Activated CD4-positive, alpha-beta T cell treated with anti-CD3 and anti-CD28 coated beads for 36 hours (primary cell): ENCODE measurements at regions not wholly inside any gene's neighbourhood (a gene's known extent, or its start where the extent isn't known, plus 50 kb on each side); places are given as distances from the start of the nearest gene placed in this dataset.
"Not testable (repeated sequence)": the region's sequence is repeated elsewhere in the genome, so short reads cannot be mapped to it uniquely, and the experiment has no call there.

Source experiments
- ATAC-seq: fragments of 200-7000 bp; cut with Tn5 transposase; one replicate; pipeline ENCODE4 v1.10.0; 2021; ENCODE audit warnings: mild to moderate bottlenecking, moderate library complexity
- CTCF ChIA-PET: fragments of 350-600 bp; sonication (Branson Sonifier 250); formaldehyde crosslinking; loops from one replicate; lab custom pipeline; 2021; ENCODE audit warnings: antibody characterized with exemption; lab: Charles Lee
- POLR2A ChIA-PET: fragments of 350-600 bp; sonication (Branson Sonifier 250); formaldehyde crosslinking; loops from one replicate; lab custom pipeline; 2021; ENCODE audit warnings: antibody characterized with exemption, inconsistent platforms; lab: Charles Lee
- DNase-seq: peaks from one replicate; pipeline ENCODE4 v3.0.0-alpha.2; 2020
- H3K27ac Mint-ChIP-seq: one replicate; pipeline ENCODE4 v1.8.0; 2021; ENCODE audit warnings: mixed read lengths
- H3K27me3 Mint-ChIP-seq: one replicate; pipeline ENCODE4 v1.8.0; 2021; ENCODE audit warnings: mixed read lengths
- H3K36me3 Mint-ChIP-seq: one replicate; pipeline ENCODE4 v1.8.0; 2021; ENCODE audit warnings: low read depth, mixed read lengths
- H3K4me1 Mint-ChIP-seq: one replicate; pipeline ENCODE4 v1.8.0; 2021; ENCODE audit warnings: mixed read lengths
- H3K4me3 Mint-ChIP-seq: one replicate; pipeline ENCODE4 v1.8.0; 2021; ENCODE audit warnings: mild to moderate bottlenecking, moderate library complexity, mixed read lengths
- H3K9me3 Mint-ChIP-seq: one replicate; pipeline ENCODE4 v1.8.0; 2021; ENCODE audit warnings: low read depth, mixed read lengths
- intact Hi-C, 2 experiments: fragments of 100-400 bp; cut with DNase I in 1 of 2; cut with micrococcal nuclease in 1 of 2; formaldehyde crosslinking; loops; one replicate each; pipeline versions ENCODE4 v1.14.2 to v1.15.1; 2022 to 2024; cut with DNase I, micrococcal nuclease

- no peak overlapping the region for H3K27ac Mint-ChIP-seq
- DNase-seq (no peak), ATAC-seq (no peak)
- H3K4me3 Mint-ChIP-seq = no peak overlapping the region
- CTCF ChIA-PET = no interaction called here
- intact Hi-C loops = no loop called here
- no peaks in the 10 kb centered on the region for H3K9me3 Mint-ChIP-seq
- H3K4me1 Mint-ChIP-seq = no peaks in the 10 kb centered on the region
- H3K36me3 Mint-ChIP-seq = no peaks in the 10 kb centered on the region
- H3K27me3 Mint-ChIP-seq = peaks cover 3% of the 10 kb centered on the region
- POLR2A ChIA-PET = no interaction called here
Observed at GRCh38 chr3:5699811-5700210, 512.3 kb downstream of the EDEM1 start.

GRCh38 chr3:5701005-5701404, 513.5 kb downstream of the EDEM1 start:
- H3K4me3 Mint-ChIP-seq, H3K4me1 Mint-ChIP-seq, CTCF ChIA-PET, DNase-seq, ATAC-seq, H3K9me3 Mint-ChIP-seq, H3K36me3 Mint-ChIP-seq, POLR2A ChIA-PET, H3K27me3 Mint-ChIP-seq, H3K27ac Mint-ChIP-seq, intact Hi-C loops: not testable (repeated sequence)

GRCh38 chr3:5707794-5708193, 520.3 kb downstream of the EDEM1 start:
- Mint-ChIP-seq H3K27ac (no peak overlapping the region), H3K36me3 (no peaks in the 10 kb centered on the region), H3K4me3 (no peak overlapping the region), H3K9me3 (no peaks in the 10 kb centered on the region), H3K27me3 (no peaks in the 10 kb centered on the region), H3K4me1 (no peaks in the 10 kb centered on the region)
- DNase-seq = no peak
- ChIA-PET CTCF (no interaction called here), POLR2A (no interaction called here)
- no peak for ATAC-seq
- intact Hi-C loops = no loop called here

GRCh38 chr3:5709714-5710113, 522.2 kb downstream of the EDEM1 start:
- ATAC-seq (no peak), DNase-seq (no peak)
- POLR2A ChIA-PET = no interaction called here
- Mint-ChIP-seq H3K36me3 (no peaks in the 10 kb centered on the region), H3K4me1 (no peaks in the 10 kb centered on the region), H3K9me3 (no peaks in the 10 kb centered on the region), H3K27me3 (no peaks in the 10 kb centered on the region), H3K27ac (no peak overlapping the region), H3K4me3 (no peak overlapping the region)
- intact Hi-C loops = no loop called here
- CTCF ChIA-PET = no interaction called here

- DNase-seq (no peak), ATAC-seq (no peak)
- H3K27ac Mint-ChIP-seq = no peak overlapping the region
- H3K36me3 Mint-ChIP-seq = no peaks in the 10 kb centered on the region
- no peak overlapping the region for H3K4me3 Mint-ChIP-seq
- no peaks in the 10 kb centered on the region for H3K9me3 Mint-ChIP-seq
- POLR2A ChIA-PET = no interaction called here
- intact Hi-C loops = no loop called here
- no peaks in the 10 kb centered on the region for H3K27me3 Mint-ChIP-seq
- CTCF ChIA-PET = no interaction called here
- no peaks in the 10 kb centered on the region for H3K4me1 Mint-ChIP-seq
Observed at GRCh38 chr3:5710718-5711117, 523.2 kb downstream of the EDEM1 start.

- H3K9me3 Mint-ChIP-seq = no peaks in the 10 kb centered on the region
- intact Hi-C loops = no loop called here
- no peak overlapping the region for H3K4me3 Mint-ChIP-seq
- ATAC-seq (no peak), DNase-seq (no peak)
- no peaks in the 10 kb centered on the region for H3K27me3 Mint-ChIP-seq
- ChIA-PET POLR2A (no interaction called here), CTCF (no interaction called here)
- H3K36me3 Mint-ChIP-seq = no peaks in the 10 kb centered on the region
- H3K4me1 Mint-ChIP-seq = no peaks in the 10 kb centered on the region
- H3K27ac Mint-ChIP-seq = no peak overlapping the region
Observed at GRCh38 chr3:5717254-5717653, 529.7 kb downstream of the EDEM1 start.

- H3K27ac Mint-ChIP-seq, POLR2A ChIA-PET, H3K4me3 Mint-ChIP-seq, H3K9me3 Mint-ChIP-seq, H3K36me3 Mint-ChIP-seq, ATAC-seq, DNase-seq, H3K4me1 Mint-ChIP-seq, intact Hi-C loops, CTCF ChIA-PET, H3K27me3 Mint-ChIP-seq: not testable (repeated sequence)
Observed at GRCh38 chr3:5719668-5720067, 532.2 kb downstream of the EDEM1 start.

- Mint-ChIP-seq H3K27ac (no peak overlapping the region), H3K27me3 (no peaks in the 10 kb centered on the region), H3K4me3 (no peak overlapping the region), H3K9me3 (no peaks in the 10 kb centered on the region), H3K4me1 (no peaks in the 10 kb centered on the region), H3K36me3 (no peaks in the 10 kb centered on the region)
- ATAC-seq (no peak), DNase-seq (no peak)
- CTCF ChIA-PET = interaction anchor here (0.6 kb wide), 1 partner anchor 681 kb away, joined by 3 read pairs; no protein-coding TSS in a partner anchor
- intact Hi-C loops = no loop called here
- POLR2A ChIA-PET = no interaction called here
Observed at GRCh38 chr3:5725801-5726200, 538.3 kb downstream of the EDEM1 start.

GRCh38 chr3:5726621-5727020, 539.1 kb downstream of the EDEM1 start:
- no peak for DNase-seq
- Mint-ChIP-seq H3K9me3 (no peaks in the 10 kb centered on the region), H3K27ac (no peak overlapping the region), H3K27me3 (no peaks in the 10 kb centered on the region), H3K36me3 (no peaks in the 10 kb centered on the region), H3K4me3 (no peak overlapping the region), H3K4me1 (no peaks in the 10 kb centered on the region)
- ATAC-seq = no peak
- ChIA-PET POLR2A (no interaction called here), CTCF (interaction anchor here (0.6 kb wide), 1 partner anchor 680 kb away, joined by 3 read pairs; no protein-coding TSS in a partner anchor)
- intact Hi-C loops = no loop called here

- POLR2A ChIA-PET = no interaction called here
- Mint-ChIP-seq H3K4me3 (no peak overlapping the region), H3K9me3 (no peaks in the 10 kb centered on the region), H3K36me3 (no peaks in the 10 kb centered on the region), H3K4me1 (no peaks in the 10 kb centered on the region), H3K27me3 (no peaks in the 10 kb centered on the region), H3K27ac (no peak overlapping the region)
- no peak for ATAC-seq
- intact Hi-C loops = no loop called here
- CTCF ChIA-PET = no interaction called here
- no peak for DNase-seq
Observed at GRCh38 chr3:5727743-5728484, 540.4 kb downstream of the EDEM1 start.

GRCh38 chr3:5729852-5730251, 542.3 kb downstream of the EDEM1 start:
- intact Hi-C loops = loop anchor here (2.0 to 10.0 kb wide), 4 partner anchors 303 to 495 kb away; no protein-coding TSS in a partner anchor
- no peak for DNase-seq
- no peaks in the 10 kb centered on the region for H3K4me1 Mint-ChIP-seq
- no peaks in the 10 kb centered on the region for H3K27me3 Mint-ChIP-seq
- no peak overlapping the region for H3K27ac Mint-ChIP-seq
- CTCF ChIA-PET = no interaction called here
- POLR2A ChIA-PET = no interaction called here
- no peak for ATAC-seq
- H3K4me3 Mint-ChIP-seq = no peak overlapping the region
- no peaks in the 10 kb centered on the region for H3K9me3 Mint-ChIP-seq
- no peaks in the 10 kb centered on the region for H3K36me3 Mint-ChIP-seq

GRCh38 chr3:5731100-5731499, 543.6 kb downstream of the EDEM1 start:
- intact Hi-C loops = loop anchor here (2.0 to 10.0 kb wide), 4 partner anchors 304 to 496 kb away; no protein-coding TSS in a partner anchor
- ChIA-PET CTCF (no interaction called here), POLR2A (interaction anchor here (0.7 kb wide), 1 partner anchor 28 kb away, joined by 3 read pairs; no protein-coding TSS in a partner anchor)
- no peaks in the 10 kb centered on the region for H3K4me1 Mint-ChIP-seq
- H3K4me3 Mint-ChIP-seq = no peak overlapping the region
- ATAC-seq (no peak), DNase-seq (no peak)
- H3K36me3 Mint-ChIP-seq = no peaks in the 10 kb centered on the region
- no peak overlapping the region for H3K27ac Mint-ChIP-seq
- no peaks in the 10 kb centered on the region for H3K27me3 Mint-ChIP-seq
- no peaks in the 10 kb centered on the region for H3K9me3 Mint-ChIP-seq
